Colon (tissue), 2 donors: ENCODE measurements at regions not wholly inside any gene's neighbourhood (a gene's known extent, or its start where the extent isn't known, plus 50 kb on each side); places are given as distances from the start of the nearest gene placed in this dataset.

Experiments used
- FAIRE-seq: peaks from 2 replicates; lab custom pipeline; 2012; peaks lifted over from hg19 to GRCh38; lab: Jason Lieb, UNC
- donor health status: control.
- donor health status: control.

GRCh38 chr10:56605051-56605450 lies 244.0 kb upstream of the ZWINT start:
- FAIRE-seq, result no peak

GRCh38 chr10:56604624-56605023 lies 243.6 kb upstream of the ZWINT start:
- FAIRE-seq, result no peak

GRCh38 chr10:56599201-56599600 lies 238.1 kb upstream of the ZWINT start:
- no peak for FAIRE-seq

GRCh38 chr10:56596257-56596656 lies 235.2 kb upstream of the ZWINT start:
- FAIRE-seq, result no peak

- FAIRE-seq, result no peak
These were observed 232.1 kb upstream of the ZWINT start for GRCh38 chr10:56593120-56593519.

- no peak for FAIRE-seq
These were observed 225.4 kb upstream of the ZWINT start for GRCh38 chr10:56586461-56586891.

GRCh38 chr10:56585447-56586171 lies 224.6 kb upstream of the ZWINT start:
- no peak for FAIRE-seq

- no peak for FAIRE-seq
These were observed 222.3 kb upstream of the ZWINT start for GRCh38 chr10:56583316-56583715.

- no peak for FAIRE-seq
These were observed 206.5 kb upstream of the ZWINT start for GRCh38 chr10:56567580-56567979.

GRCh38 chr10:56561336-56561735 lies 200.3 kb upstream of the ZWINT start:
- FAIRE-seq, result no peak

GRCh38 chr10:56551037-56551436 lies 190.0 kb upstream of the ZWINT start:
- FAIRE-seq, result no peak

GRCh38 chr10:56547163-56547562 lies 186.1 kb upstream of the ZWINT start:
- no peak for FAIRE-seq

GRCh38 chr10:56537984-56538383 lies 176.9 kb upstream of the ZWINT start:
- no peak for FAIRE-seq

- FAIRE-seq, result no peak
These were observed 161.1 kb upstream of the ZWINT start for GRCh38 chr10:56522166-56522565.

- no peak for FAIRE-seq
These were observed 147.5 kb upstream of the ZWINT start for GRCh38 chr10:56508562-56508961.

GRCh38 chr10:56507033-56507432 lies 146.0 kb upstream of the ZWINT start:
- FAIRE-seq, result no peak

GRCh38 chr10:56505555-56505954 lies 144.5 kb upstream of the ZWINT start:
- FAIRE-seq, result no peak

GRCh38 chr10:56496186-56496486 lies 135.1 kb upstream of the ZWINT start:
- FAIRE-seq, result no peak

- no peak for FAIRE-seq
These were observed 126.7 kb upstream of the ZWINT start for GRCh38 chr10:56487746-56488145.

GRCh38 chr10:56481521-56482091 lies 120.5 kb upstream of the ZWINT start:
- FAIRE-seq, result no peak

- FAIRE-seq, result no peak
These were observed 111.9 kb upstream of the ZWINT start for GRCh38 chr10:56472978-56473377.

GRCh38 chr10:56470701-56471100 lies 109.6 kb upstream of the ZWINT start:
- FAIRE-seq, result no peak

- no peak for FAIRE-seq
These were observed 108.4 kb upstream of the ZWINT start for GRCh38 chr10:56469482-56469881.

GRCh38 chr10:56466005-56466404 lies 104.9 kb upstream of the ZWINT start:
- FAIRE-seq, result no peak
